Activated naive CD4-positive, alpha-beta T cell treated with anti-CD3 and anti-CD28 coated beads, Interleukin-2, amount 50 U/mL, for 16 hours (primary cell): ENCODE measurements at regions not wholly inside any gene's neighbourhood (a gene's known extent, or its start where the extent isn't known, plus 50 kb on each side); places are given as distances from the start of the nearest gene placed in this dataset.
A peak's percentile ranks its signal among the peaks of the same experiment; 100 is the strongest.

Experiments used
- DNase-seq: peaks from one replicate; pipeline ENCODE4 v3.0.0-alpha.2; 2020

GRCh38 chrX:49773993-49774392 lies 55.1 kb upstream of the PAGE4 start:
- no peak for DNase-seq

GRCh38 chrX:49767236-49767635 lies 61.9 kb upstream of the PAGE4 start:
- DNase-seq, result no peak

- no peak for DNase-seq
These were observed 66.5 kb upstream of the PAGE1 start for GRCh38 chrX:49762175-49762720.

DNA sequence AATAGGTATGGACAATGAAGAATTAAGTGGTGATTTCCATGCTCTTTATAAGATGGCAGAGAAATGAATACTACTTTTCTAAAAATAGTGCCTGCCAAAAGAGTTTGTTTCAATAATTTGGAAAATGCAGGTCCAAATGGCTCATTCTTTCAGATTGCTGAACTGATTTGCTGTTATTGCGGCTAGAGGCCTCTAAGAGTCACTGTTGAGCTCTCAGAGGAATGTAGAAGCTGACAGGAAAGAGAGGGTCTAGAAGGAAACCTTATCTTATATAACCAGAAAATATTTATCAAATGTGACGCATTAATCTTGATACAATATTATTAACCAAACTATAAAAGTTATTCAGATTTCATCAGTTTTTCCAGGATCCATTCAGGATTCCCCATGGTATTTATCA lies 65.7 kb upstream of the PAGE1 start:
- DNase-seq, result no peak

DNA sequence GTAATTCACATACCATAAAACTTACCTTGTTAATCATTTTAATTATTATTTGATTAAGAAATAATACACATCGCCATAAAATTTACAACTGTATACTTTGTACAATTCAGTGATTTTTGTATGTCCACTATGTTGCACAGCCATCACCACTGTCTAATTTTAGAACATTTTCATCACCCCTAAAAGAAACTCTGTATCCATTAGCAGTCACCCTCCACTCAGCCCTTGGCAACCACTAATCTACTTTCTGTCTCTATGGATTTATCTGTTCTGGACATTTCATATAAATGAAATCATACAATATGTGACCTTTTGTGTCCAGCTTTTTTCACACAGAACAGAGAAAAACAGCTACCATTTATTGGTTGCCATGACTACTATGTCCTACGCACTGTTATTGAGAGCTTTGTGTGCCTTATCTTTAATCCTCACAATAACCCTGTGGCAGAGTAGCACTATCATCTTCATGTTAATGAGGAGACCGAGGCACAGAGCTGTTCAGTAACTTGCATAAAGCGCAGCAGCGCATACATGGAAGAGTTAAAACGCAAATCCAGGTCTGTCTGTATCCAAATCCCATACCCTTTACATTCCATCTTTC lies 64.6 kb upstream of the PAGE1 start:
- DNase-seq, result no peak

GRCh38 chrX:49756692-49757091 lies 60.9 kb upstream of the PAGE1 start:
- DNase-seq, result no peak

DNA sequence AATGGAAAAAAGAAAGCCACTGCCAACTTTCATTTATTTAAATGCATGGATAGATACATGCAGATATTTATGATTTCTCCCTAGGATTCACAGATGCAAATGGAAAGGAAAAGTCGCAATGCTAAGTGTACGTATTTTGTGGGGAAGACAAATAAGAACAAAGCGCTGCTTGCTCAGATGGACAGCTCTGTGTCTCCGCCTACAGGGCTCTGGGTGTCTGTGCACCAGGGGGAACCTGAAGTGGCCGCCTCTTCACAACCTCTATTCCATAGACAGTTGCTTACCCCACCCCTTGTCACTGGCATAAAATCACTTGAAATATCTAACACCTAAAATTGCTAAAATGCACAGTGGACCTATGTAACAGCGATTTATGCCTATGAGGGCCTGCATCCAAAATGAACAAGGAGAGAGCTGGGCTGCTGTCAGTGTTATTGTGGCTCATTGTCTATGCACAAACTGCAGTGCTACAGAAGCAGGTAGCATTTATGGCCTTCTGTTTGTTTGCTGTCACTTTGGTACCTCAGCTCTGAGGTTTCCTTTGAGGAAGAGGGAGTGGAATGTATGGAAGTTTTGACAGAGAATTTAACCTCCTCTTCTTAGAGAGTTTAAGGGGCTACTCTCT lies 58.6 kb upstream of the PAGE1 start:
- peak; percentile 42 for DNase-seq

GRCh38 chrX:49753691-49754090 lies 57.9 kb upstream of the PAGE1 start:
- no peak for DNase-seq

DNA sequence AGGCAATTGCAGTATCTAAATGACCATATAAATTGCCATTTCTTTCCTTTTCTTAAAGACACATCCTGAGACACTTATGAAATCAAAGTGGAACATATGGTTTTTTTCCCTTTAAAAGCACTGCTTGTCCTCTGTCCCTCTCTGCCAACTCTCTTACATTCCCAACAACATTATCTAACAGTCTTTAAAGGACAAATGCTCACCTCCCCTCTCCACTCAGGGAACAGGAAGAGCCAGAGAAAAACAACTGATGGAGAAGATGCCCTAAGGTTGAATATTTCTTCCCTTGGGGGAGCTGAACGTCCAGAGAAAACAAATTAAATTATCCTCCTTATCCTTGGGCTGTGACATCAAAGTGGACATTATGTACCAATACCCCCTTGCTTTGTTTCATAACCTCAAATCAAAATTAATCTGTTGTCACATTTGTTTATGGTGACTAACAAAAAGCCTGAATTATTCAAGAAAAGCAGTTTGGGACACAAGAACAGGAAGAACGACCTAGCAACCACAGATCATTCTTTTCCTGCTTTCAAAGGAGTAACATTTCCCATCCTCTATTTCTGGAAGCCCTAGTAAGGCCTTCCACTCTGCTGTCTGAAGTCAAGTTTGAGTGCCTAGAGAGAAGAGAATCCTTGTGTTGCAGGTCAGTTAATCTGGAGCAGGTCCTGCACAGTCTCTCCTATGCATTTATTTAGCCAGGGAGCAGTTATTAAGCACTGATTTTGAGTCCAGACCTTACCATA lies 52.6 kb upstream of the PAGE1 start:
- DNase-seq, result no peak

DNA sequence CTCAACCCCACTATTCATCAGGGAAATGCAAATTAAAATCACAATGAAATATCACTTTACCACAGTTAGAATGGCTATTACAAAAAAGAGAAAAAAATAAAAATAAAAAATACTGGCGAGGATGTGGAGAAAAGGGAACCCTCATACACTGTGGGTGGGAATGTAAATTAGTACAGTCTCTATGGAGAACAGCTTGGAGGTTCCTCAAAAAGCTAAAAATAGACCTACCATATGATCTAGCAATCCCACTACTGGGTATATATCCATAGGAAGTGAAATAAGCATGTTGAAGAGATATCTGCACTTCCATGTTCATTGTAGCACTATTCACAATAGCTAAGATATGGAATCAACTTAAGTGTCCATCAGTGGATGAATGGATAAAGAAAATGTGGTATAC lies 50.5 kb upstream of the PAGE1 start:
- no peak for DNase-seq
